ENCODE measurements at regions not wholly inside any gene's neighbourhood (a gene's known extent, or its start where the extent isn't known, plus 50 kb on each side); places are given as distances from the start of the nearest gene placed in this dataset.

GRCh38 chr4:115852767-115853091 lies 739.3 kb upstream of the NDST4 start:
- Histone ChIP-seq H3K4me1 (ENCODE audit: insufficient read depth, poor library complexity, severe bottlenecking) (no peaks in the 10 kb centered on the region), H3K27ac (ENCODE audit: poor library complexity, severe bottlenecking) (no peak overlapping the region), H3K36me3 (ENCODE audit: low read depth) (no peaks in the 10 kb centered on the region), H3K9me3 (ENCODE audit: severe bottlenecking) (no peaks in the 10 kb centered on the region), H3K27me3 (ENCODE audit: insufficient read depth, poor library complexity, severe bottlenecking) (no peaks in the 10 kb centered on the region), H3K4me3 (ENCODE audit: severe bottlenecking) (no peak overlapping the region)
- TF ChIP-seq, protein P1, sequence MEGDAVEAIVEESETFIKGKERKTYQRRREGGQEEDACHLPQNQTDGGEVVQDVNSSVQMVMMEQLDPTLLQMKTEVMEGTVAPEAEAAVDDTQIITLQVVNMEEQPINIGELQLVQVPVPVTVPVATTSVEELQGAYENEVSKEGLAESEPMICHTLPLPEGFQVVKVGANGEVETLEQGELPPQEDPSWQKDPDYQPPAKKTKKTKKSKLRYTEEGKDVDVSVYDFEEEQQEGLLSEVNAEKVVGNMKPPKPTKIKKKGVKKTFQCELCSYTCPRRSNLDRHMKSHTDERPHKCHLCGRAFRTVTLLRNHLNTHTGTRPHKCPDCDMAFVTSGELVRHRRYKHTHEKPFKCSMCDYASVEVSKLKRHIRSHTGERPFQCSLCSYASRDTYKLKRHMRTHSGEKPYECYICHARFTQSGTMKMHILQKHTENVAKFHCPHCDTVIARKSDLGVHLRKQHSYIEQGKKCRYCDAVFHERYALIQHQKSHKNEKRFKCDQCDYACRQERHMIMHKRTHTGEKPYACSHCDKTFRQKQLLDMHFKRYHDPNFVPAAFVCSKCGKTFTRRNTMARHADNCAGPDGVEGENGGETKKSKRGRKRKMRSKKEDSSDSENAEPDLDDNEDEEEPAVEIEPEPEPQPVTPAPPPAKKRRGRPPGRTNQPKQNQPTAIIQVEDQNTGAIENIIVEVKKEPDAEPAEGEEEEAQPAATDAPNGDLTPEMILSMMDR (IDR thresholded peaks at IDR 0.05; ENCODE audit: poor library complexity, severe bottlenecking): peak; percentile 50
- DNase-seq (ENCODE audit: low spot score): no peak
- ATAC-seq (ENCODE audit: low read depth): no peak

- Histone ChIP-seq H3K4me1 (ENCODE audit: insufficient read depth, poor library complexity, severe bottlenecking) (no peaks in the 10 kb centered on the region), H3K36me3 (ENCODE audit: low read depth) (no peaks in the 10 kb centered on the region), H3K9me3 (ENCODE audit: severe bottlenecking) (no peaks in the 10 kb centered on the region), H3K27me3 (ENCODE audit: insufficient read depth, poor library complexity, severe bottlenecking) (no peaks in the 10 kb centered on the region), H3K4me3 (ENCODE audit: severe bottlenecking) (no peak overlapping the region), H3K27ac (ENCODE audit: poor library complexity, severe bottlenecking) (no peak overlapping the region)
- DNase-seq (ENCODE audit: low spot score): no peak
- TF ChIP-seq, protein P1 (IDR thresholded peaks at IDR 0.05; ENCODE audit: poor library complexity, severe bottlenecking): peak; percentile 76
- ATAC-seq (ENCODE audit: low read depth): peak; percentile 83
These were observed 738.7 kb upstream of the NDST4 start for GRCh38 chr4:115851918-115852766.

DNA sequence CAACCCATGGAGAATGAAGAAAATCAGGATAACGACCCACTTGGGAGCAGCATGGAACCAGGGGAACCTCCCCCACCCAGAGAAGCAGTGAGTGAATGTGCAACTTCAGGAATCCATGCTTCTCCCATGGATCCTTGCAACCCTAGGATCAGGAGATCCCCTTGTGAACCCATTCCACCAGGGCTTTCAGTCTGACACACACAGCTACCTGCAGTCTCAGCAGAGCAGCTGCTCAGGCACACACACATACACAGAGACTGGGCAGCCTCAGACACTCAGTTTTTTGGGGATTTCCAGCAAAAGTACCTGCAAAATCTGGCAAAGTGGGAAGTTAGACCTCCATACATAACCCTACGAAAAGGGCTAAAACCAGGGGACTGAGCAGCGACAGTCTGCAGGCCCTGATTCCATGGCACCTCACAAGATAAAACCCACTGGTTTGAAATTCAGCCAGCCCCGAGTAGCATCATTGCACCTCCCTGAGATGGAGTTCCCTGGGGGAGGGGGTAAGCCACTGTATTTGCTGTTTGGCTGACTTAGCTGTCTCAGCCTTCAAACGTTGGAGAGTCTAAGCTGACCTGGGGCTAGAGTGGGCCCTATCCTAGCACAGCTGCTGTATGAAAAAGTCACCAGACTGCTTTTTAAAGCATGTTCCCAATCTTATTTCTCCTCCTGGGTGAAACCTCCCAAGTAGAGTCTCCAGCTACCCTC lies 737.5 kb upstream of the NDST4 start:
- H3K4me3 ChIP-seq (ENCODE audit: severe bottlenecking): no peak overlapping the region
- no peaks in the 10 kb centered on the region for H3K9me3 ChIP-seq (ENCODE audit: severe bottlenecking)
- no peaks in the 10 kb centered on the region for H3K27me3 ChIP-seq (ENCODE audit: insufficient read depth, poor library complexity, severe bottlenecking)
- H3K36me3 ChIP-seq (ENCODE audit: low read depth): no peaks in the 10 kb centered on the region
- no peak for DNase-seq (ENCODE audit: low spot score)
- H3K4me1 ChIP-seq (ENCODE audit: insufficient read depth, poor library complexity, severe bottlenecking): no peaks in the 10 kb centered on the region
- TF ChIP-seq, protein P1 (IDR thresholded peaks at IDR 0.05; ENCODE audit: poor library complexity, severe bottlenecking): no peak
- ATAC-seq (ENCODE audit: low read depth): no peak
- no peak overlapping the region for H3K27ac ChIP-seq (ENCODE audit: poor library complexity, severe bottlenecking)

- no peak for DNase-seq (ENCODE audit: low spot score)
- TF ChIP-seq, protein P1 (IDR thresholded peaks at IDR 0.05; ENCODE audit: poor library complexity, severe bottlenecking): no peak
- ATAC-seq (ENCODE audit: low read depth): no peak
These were observed 730.8 kb upstream of the NDST4 start for GRCh38 chr4:115844180-115844579.

More at GRCh38 chr4:115844180-115844579, 730.8 kb upstream of the NDST4 start:
- H3K36me3 ChIP-seq (ENCODE audit: low read depth): no peaks in the 10 kb centered on the region
- H3K27me3 ChIP-seq (ENCODE audit: insufficient read depth, poor library complexity, severe bottlenecking): no peaks in the 10 kb centered on the region
- no peaks in the 10 kb centered on the region for H3K9me3 ChIP-seq (ENCODE audit: severe bottlenecking)
- no peaks in the 10 kb centered on the region for H3K4me1 ChIP-seq (ENCODE audit: insufficient read depth, poor library complexity, severe bottlenecking)
- no peak overlapping the region for H3K27ac ChIP-seq (ENCODE audit: poor library complexity, severe bottlenecking)
- no peak overlapping the region for H3K4me3 ChIP-seq (ENCODE audit: severe bottlenecking)
